ENCODE measurements at regions not wholly inside any gene's neighbourhood (a gene's known extent, or its start where the extent isn't known, plus 50 kb on each side); places are given as distances from the start of the nearest gene placed in this dataset.

GRCh38 chr2:46850742-46851141 lies 64.9 kb downstream of the MCFD2 start:
- Mint-ChIP-seq H3K27me3 (peaks cover 9% of the 10 kb centered on the region), H3K27ac (no peak overlapping the region), H3K9me3 (no peaks in the 10 kb centered on the region), H3K36me3 (no peaks in the 10 kb centered on the region), H3K4me1 (no peaks in the 10 kb centered on the region), H3K4me3 (no peak overlapping the region)
- DNase-seq = no peak
- ATAC-seq (ENCODE audit: low read depth) = no peak
- POLR2A ChIA-PET = no interaction called here

- no peak overlapping the region for H3K27ac Mint-ChIP-seq
- no peaks in the 10 kb centered on the region for H3K4me1 Mint-ChIP-seq
- H3K36me3 Mint-ChIP-seq = no peaks in the 10 kb centered on the region
- POLR2A ChIA-PET = no interaction called here
- no peaks in the 10 kb centered on the region for H3K9me3 Mint-ChIP-seq
- ATAC-seq (ENCODE audit: low read depth) (no peak), DNase-seq (no peak)
- no peak overlapping the region for H3K4me3 Mint-ChIP-seq
- H3K27me3 Mint-ChIP-seq = peaks cover 9% of the 10 kb centered on the region
Observed at GRCh38 chr2:46849721-46850556, 65.7 kb downstream of the MCFD2 start.

- Mint-ChIP-seq H3K36me3 (no peaks in the 10 kb centered on the region), H3K4me3 (no peak overlapping the region), H3K27ac (no peak overlapping the region), H3K9me3 (no peaks in the 10 kb centered on the region), H3K4me1 (no peaks in the 10 kb centered on the region), H3K27me3 (peaks cover 9% of the 10 kb centered on the region)
- POLR2A ChIA-PET = no interaction called here
- DNase-seq (no peak), ATAC-seq (ENCODE audit: low read depth) (no peak)
Observed at GRCh38 chr2:46849046-46849715, 66.4 kb downstream of the MCFD2 start.

- ATAC-seq (ENCODE audit: low read depth) (no peak), DNase-seq (no peak)
- no peaks in the 10 kb centered on the region for H3K36me3 Mint-ChIP-seq
- no peaks in the 10 kb centered on the region for H3K4me1 Mint-ChIP-seq
- H3K27ac Mint-ChIP-seq = no peak overlapping the region
- peaks cover 9% of the 10 kb centered on the region for H3K27me3 Mint-ChIP-seq
- POLR2A ChIA-PET = no interaction called here
- no peak overlapping the region for H3K4me3 Mint-ChIP-seq
- no peaks in the 10 kb centered on the region for H3K9me3 Mint-ChIP-seq
Observed at GRCh38 chr2:46848447-46848846, 67.2 kb downstream of the MCFD2 start.

- no peak overlapping the region for H3K27ac Mint-ChIP-seq
- POLR2A ChIA-PET = no interaction called here
- peaks cover 11% of the 10 kb centered on the region for H3K27me3 Mint-ChIP-seq
- H3K9me3 Mint-ChIP-seq = no peaks in the 10 kb centered on the region
- no peaks in the 10 kb centered on the region for H3K36me3 Mint-ChIP-seq
- H3K4me3 Mint-ChIP-seq = no peak overlapping the region
- no peak for DNase-seq
- H3K4me1 Mint-ChIP-seq = no peaks in the 10 kb centered on the region
- no peak for ATAC-seq (ENCODE audit: low read depth)
Observed at GRCh38 chr2:46847726-46848412, 67.7 kb downstream of the MCFD2 start.

- H3K36me3 Mint-ChIP-seq = no peaks in the 10 kb centered on the region
- POLR2A ChIA-PET = no interaction called here
- H3K9me3 Mint-ChIP-seq = no peaks in the 10 kb centered on the region
- H3K4me1 Mint-ChIP-seq = no peaks in the 10 kb centered on the region
- peaks cover 11% of the 10 kb centered on the region for H3K27me3 Mint-ChIP-seq
- ATAC-seq (ENCODE audit: low read depth) (no peak), DNase-seq (no peak)
- no peak overlapping the region for H3K4me3 Mint-ChIP-seq
- H3K27ac Mint-ChIP-seq = no peak overlapping the region
Observed at GRCh38 chr2:46847185-46847710, 68.4 kb downstream of the MCFD2 start.

GRCh38 chr2:46846536-46846935 lies 69.1 kb downstream of the MCFD2 start:
- no peak for ATAC-seq (ENCODE audit: low read depth)
- POLR2A ChIA-PET = no interaction called here
- no peak overlapping the region for H3K4me3 Mint-ChIP-seq
- peaks cover 11% of the 10 kb centered on the region for H3K27me3 Mint-ChIP-seq
- H3K27ac Mint-ChIP-seq = no peak overlapping the region
- no peaks in the 10 kb centered on the region for H3K36me3 Mint-ChIP-seq
- peaks cover 1% of the 10 kb centered on the region for H3K4me1 Mint-ChIP-seq
- H3K9me3 Mint-ChIP-seq = no peaks in the 10 kb centered on the region
- DNase-seq = no peak

- DNase-seq = no peak
- POLR2A ChIA-PET = no interaction called here
- Mint-ChIP-seq H3K27me3 (peaks cover 11% of the 10 kb centered on the region), H3K4me1 (peaks cover 2% of the 10 kb centered on the region), H3K4me3 (no peak overlapping the region), H3K9me3 (no peaks in the 10 kb centered on the region), H3K27ac (no peak overlapping the region), H3K36me3 (no peaks in the 10 kb centered on the region)
- ATAC-seq (ENCODE audit: low read depth) = no peak
Observed at GRCh38 chr2:46845542-46846486, 69.8 kb downstream of the MCFD2 start.

- no peaks in the 10 kb centered on the region for H3K9me3 Mint-ChIP-seq
- no peak overlapping the region for H3K27ac Mint-ChIP-seq
- POLR2A ChIA-PET = no interaction called here
- H3K4me3 Mint-ChIP-seq = no peak overlapping the region
- no peaks in the 10 kb centered on the region for H3K36me3 Mint-ChIP-seq
- peaks cover 11% of the 10 kb centered on the region for H3K27me3 Mint-ChIP-seq
- ATAC-seq (ENCODE audit: low read depth) (no peak), DNase-seq (no peak)
- H3K4me1 Mint-ChIP-seq = peaks cover 2% of the 10 kb centered on the region
Observed at GRCh38 chr2:46844443-46844842, 71.2 kb downstream of the MCFD2 start.

- H3K4me3 Mint-ChIP-seq = no peak overlapping the region
- H3K27me3 Mint-ChIP-seq = peaks cover 10% of the 10 kb centered on the region
- H3K36me3 Mint-ChIP-seq = no peaks in the 10 kb centered on the region
- DNase-seq = no peak
- no peaks in the 10 kb centered on the region for H3K9me3 Mint-ChIP-seq
- ATAC-seq (ENCODE audit: low read depth) = no peak
- POLR2A ChIA-PET = no interaction called here
- H3K4me1 Mint-ChIP-seq = peaks cover 2% of the 10 kb centered on the region
- no peak overlapping the region for H3K27ac Mint-ChIP-seq
Observed at GRCh38 chr2:46844034-46844433, 71.6 kb downstream of the MCFD2 start.

GRCh38 chr2:46843316-46843715 lies 72.3 kb downstream of the MCFD2 start:
- no peaks in the 10 kb centered on the region for H3K36me3 Mint-ChIP-seq
- POLR2A ChIA-PET = no interaction called here
- no peak overlapping the region for H3K4me3 Mint-ChIP-seq
- H3K27ac Mint-ChIP-seq = no peak overlapping the region
- H3K9me3 Mint-ChIP-seq = no peaks in the 10 kb centered on the region
- ATAC-seq (ENCODE audit: low read depth) = no peak
- peaks cover 2% of the 10 kb centered on the region for H3K4me1 Mint-ChIP-seq
- peaks cover 3% of the 10 kb centered on the region for H3K27me3 Mint-ChIP-seq
- DNase-seq = no peak

GRCh38 chr2:46842876-46843275 lies 72.7 kb downstream of the MCFD2 start:
- Mint-ChIP-seq H3K27ac (no peak overlapping the region), H3K4me3 (no peak overlapping the region), H3K9me3 (no peaks in the 10 kb centered on the region), H3K4me1 (peaks cover 2% of the 10 kb centered on the region), H3K27me3 (peaks cover 2% of the 10 kb centered on the region), H3K36me3 (no peaks in the 10 kb centered on the region)
- POLR2A ChIA-PET = no interaction called here
- ATAC-seq (ENCODE audit: low read depth) (no peak), DNase-seq (no peak)

- Mint-ChIP-seq H3K9me3 (no peaks in the 10 kb centered on the region), H3K4me3 (no peak overlapping the region), H3K4me1 (peaks cover 4% of the 10 kb centered on the region), H3K27ac (no peak overlapping the region), H3K36me3 (no peaks in the 10 kb centered on the region), H3K27me3 (peaks cover 2% of the 10 kb centered on the region)
- DNase-seq (no peak), ATAC-seq (ENCODE audit: low read depth) (no peak)
- POLR2A ChIA-PET = no interaction called here
Observed at GRCh38 chr2:46841621-46842020, 74.0 kb downstream of the MCFD2 start.

All from activated naive CD8-positive, alpha-beta T cell treated with anti-CD3 and anti-CD28 coated beads, Interleukin-2, amount 10 ng/mL, durations not matched to agents 7 days and 5 days (primary cell).